Keratinocyte (primary cell): ENCODE measurements at regions not wholly inside any gene's neighbourhood (a gene's known extent, or its start where the extent isn't known, plus 50 kb on each side); places are given as distances from the start of the nearest gene placed in this dataset.

Experiments used
- DNase-seq: peaks from one replicate; pipeline ENCODE4 v3.0.0-alpha.2; 2011; ENCODE audit warnings: low read depth, missing footprints, low spot score
- FAIRE-seq: peaks from 2 replicates; lab custom pipeline; 2011; peaks lifted over from hg19 to GRCh38; lab: Jason Lieb, UNC
- H2AFZ ChIP-seq: 2 replicates; pipeline ENCODE4 v1.6.0; 2012; ENCODE audit warnings: low read length, control low read depth, inconsistent platforms; ENCODE audit not compliant: control insufficient read depth
- H3K27ac ChIP-seq: 2 replicates; pipeline ENCODE4 v1.5.1; 2011; ENCODE audit warnings: low read length; ENCODE audit not compliant: control insufficient read depth, insufficient read depth
- H3K27me3 ChIP-seq: 3 replicates; pipeline ENCODE4 v1.6.0; 2011; ENCODE audit warnings: low read length; ENCODE audit not compliant: control insufficient read depth, insufficient read depth; ENCODE audit errors: extremely low read depth
- H3K36me3 ChIP-seq, 2 experiments: 2 replicates in 1 of 2; 3 replicates in 1 of 2; pipeline ENCODE4 v1.5.1; 2011; ENCODE audit warnings: low read length in 2 of 2, mild to moderate bottlenecking in 1 of 2; ENCODE audit not compliant: control insufficient read depth in 2 of 2, insufficient read depth in 2 of 2; ENCODE audit errors: extremely low read depth in 1 of 2
- H3K4me1 ChIP-seq: 3 replicates; pipeline ENCODE4 v1.5.1; 2011; ENCODE audit warnings: low read length; ENCODE audit not compliant: control insufficient read depth, insufficient read depth; ENCODE audit errors: extremely low read depth
- H3K4me2 ChIP-seq: 3 replicates; pipeline ENCODE4 v1.6.0; 2011; ENCODE audit warnings: low read depth, low read length; ENCODE audit not compliant: control insufficient read depth, insufficient read depth; ENCODE audit errors: extremely low read depth
- H3K4me3 ChIP-seq, 3 experiments: fragments of 200-600 bp in 1 of 3; sonication (generic) in 1 of 3; 2 replicates in 2 of 3; 3 replicates in 1 of 3; pipeline ENCODE4 v1.5.1; 2011 to 2016; ENCODE audit warnings: low read length in 3 of 3, mild to moderate bottlenecking in 3 of 3, control low read depth in 2 of 3, inconsistent platforms in 1 of 3, low read depth in 1 of 3, mixed read lengths in 1 of 3, mixed run types in 1 of 3, moderate library complexity in 1 of 3; ENCODE audit not compliant: control insufficient read depth in 2 of 3, insufficient read depth in 2 of 3; ENCODE audit errors: extremely low read depth in 1 of 3
- H3K79me2 ChIP-seq: 2 replicates; pipeline ENCODE4 v1.6.0; 2012; ENCODE audit warnings: low read length; ENCODE audit not compliant: control insufficient read depth, insufficient read depth
- H3K9ac ChIP-seq: 3 replicates; pipeline ENCODE4 v1.6.0; 2011; ENCODE audit warnings: low read length; ENCODE audit not compliant: control insufficient read depth, insufficient read depth; ENCODE audit errors: extremely low read depth
- H3K9me1 ChIP-seq: 3 replicates; pipeline ENCODE4 v1.6.0; 2011; ENCODE audit warnings: low read length; ENCODE audit not compliant: control insufficient read depth, insufficient read depth; ENCODE audit errors: extremely low read depth
- H3K9me3 ChIP-seq: 2 replicates; pipeline ENCODE4 v1.5.1; 2012; ENCODE audit warnings: low read depth, low read length; ENCODE audit not compliant: control insufficient read depth
- H4K20me1 ChIP-seq: 3 replicates; pipeline ENCODE4 v1.6.0; 2011; ENCODE audit warnings: low read length; ENCODE audit not compliant: control insufficient read depth, insufficient read depth; ENCODE audit errors: extremely low read depth
- EZH2 ChIP-seq: IDR thresholded peaks from one replicate; pipeline ENCODE4 v1.6.1; 2012; ENCODE audit warnings: inconsistent platforms, mild to moderate bottlenecking, low read length, moderate library complexity
- dilution Hi-C: fragments of 300-500 bp; cut with MboI; formaldehyde crosslinking; loops from one replicate; pipeline ENCODE4 v1.7.0; 2020; ENCODE audit warnings: low sequenced_read_pairs; ENCODE audit not compliant: extremely low pct_ligation_motif_present
- TF ChIP-seq, protein P1 (sequence below), 3 experiments: IDR thresholded peaks in 1 of 3; conservative IDR thresholded peaks in 1 of 3; optimal IDR thresholded peaks in 1 of 3; 2 replicates in 2 of 3; 3 replicates in 1 of 3; pipeline versions ENCODE3 to v1.5.1; 2011; ENCODE audit warnings: low read length in 3 of 3, mild to moderate bottlenecking in 3 of 3, moderate library complexity in 2 of 3, control low read depth in 1 of 3, inconsistent platforms in 1 of 3; ENCODE audit not compliant: insufficient read depth in 2 of 3; ENCODE audit errors: extremely low read depth in 1 of 3

DNA sequence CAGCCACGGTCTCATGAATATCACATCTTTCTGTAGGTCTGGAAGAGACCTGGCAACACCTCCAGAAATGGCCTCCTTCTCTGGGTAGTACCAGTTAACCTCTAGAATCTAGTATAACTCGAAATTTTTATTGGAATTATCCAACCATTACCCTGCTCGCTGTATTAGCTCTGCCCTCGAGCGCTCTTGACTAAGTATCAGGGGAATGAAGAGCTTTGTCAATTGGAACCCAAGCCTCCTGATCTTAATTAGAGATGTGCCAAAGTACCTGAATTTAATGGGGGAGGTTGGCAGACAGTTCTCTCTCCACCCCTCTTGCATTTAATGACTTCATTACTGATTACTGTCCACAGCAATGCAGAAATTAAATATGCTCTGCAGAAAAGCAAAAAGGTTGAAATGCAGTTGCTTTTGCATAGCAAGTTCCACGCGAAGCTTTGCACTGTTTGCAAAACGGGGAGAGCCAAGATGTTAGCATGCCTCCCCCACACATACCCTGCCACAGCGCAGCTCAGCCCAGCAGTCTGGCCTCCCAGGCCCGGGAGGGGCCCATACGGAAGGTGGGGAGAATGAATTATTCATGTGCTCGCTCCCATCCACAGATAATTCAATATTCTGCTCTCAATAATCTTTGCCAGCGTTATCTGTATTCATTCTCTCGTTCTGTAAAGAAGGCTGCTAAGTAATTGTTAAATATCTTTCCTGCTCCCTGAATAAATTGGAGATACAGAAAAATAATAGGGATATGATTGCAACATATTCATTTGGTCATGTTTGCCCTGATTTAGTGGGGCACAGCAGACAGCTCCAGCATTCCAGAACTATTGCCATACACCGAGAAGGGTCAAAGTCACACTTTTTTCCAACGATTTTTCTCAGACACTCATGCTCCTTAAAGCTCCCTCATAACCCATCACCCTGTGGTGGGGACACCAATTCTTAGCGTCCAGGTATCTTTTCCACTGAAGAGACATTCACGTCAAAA lies 305.8 kb downstream of the CDH26 start:
- no peak for FAIRE-seq
- no peak for DNase-seq
- peaks cover 12% of the 10 kb centered on the region for H3K27me3 ChIP-seq
- H3K9me1 ChIP-seq: no peaks in the 10 kb centered on the region
- no peaks in the 10 kb centered on the region for H3K9me3 ChIP-seq
- dilution Hi-C loops: no loop called here
- H3K9ac ChIP-seq: no peak overlapping the region
- no peaks in the 10 kb centered on the region for H3K79me2 ChIP-seq
- H3K4me2 ChIP-seq: no peak overlapping the region
- no peak overlapping the region for H3K27ac ChIP-seq
- no peaks in the 10 kb centered on the region for H3K36me3 ChIP-seq
- TF ChIP-seq EZH2: no peak
- TF ChIP-seq, protein P1, sequence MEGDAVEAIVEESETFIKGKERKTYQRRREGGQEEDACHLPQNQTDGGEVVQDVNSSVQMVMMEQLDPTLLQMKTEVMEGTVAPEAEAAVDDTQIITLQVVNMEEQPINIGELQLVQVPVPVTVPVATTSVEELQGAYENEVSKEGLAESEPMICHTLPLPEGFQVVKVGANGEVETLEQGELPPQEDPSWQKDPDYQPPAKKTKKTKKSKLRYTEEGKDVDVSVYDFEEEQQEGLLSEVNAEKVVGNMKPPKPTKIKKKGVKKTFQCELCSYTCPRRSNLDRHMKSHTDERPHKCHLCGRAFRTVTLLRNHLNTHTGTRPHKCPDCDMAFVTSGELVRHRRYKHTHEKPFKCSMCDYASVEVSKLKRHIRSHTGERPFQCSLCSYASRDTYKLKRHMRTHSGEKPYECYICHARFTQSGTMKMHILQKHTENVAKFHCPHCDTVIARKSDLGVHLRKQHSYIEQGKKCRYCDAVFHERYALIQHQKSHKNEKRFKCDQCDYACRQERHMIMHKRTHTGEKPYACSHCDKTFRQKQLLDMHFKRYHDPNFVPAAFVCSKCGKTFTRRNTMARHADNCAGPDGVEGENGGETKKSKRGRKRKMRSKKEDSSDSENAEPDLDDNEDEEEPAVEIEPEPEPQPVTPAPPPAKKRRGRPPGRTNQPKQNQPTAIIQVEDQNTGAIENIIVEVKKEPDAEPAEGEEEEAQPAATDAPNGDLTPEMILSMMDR (optimal IDR thresholded peaks at IDR 0.05 in 1 of 3, IDR thresholded peaks at IDR 0.05 in 1 of 3, conservative IDR thresholded peaks at IDR 0.05 in 1 of 3; ENCODE audit: extremely low read depth in 1 of 3, insufficient read depth in 2 of 3, low read length in 3 of 3): no peak
- H4K20me1 ChIP-seq: no peaks in the 10 kb centered on the region
- no peaks in the 10 kb centered on the region for H3K4me1 ChIP-seq
- H3K4me3 ChIP-seq: no peak overlapping the region
- H2AFZ ChIP-seq: no peak overlapping the region

DNA sequence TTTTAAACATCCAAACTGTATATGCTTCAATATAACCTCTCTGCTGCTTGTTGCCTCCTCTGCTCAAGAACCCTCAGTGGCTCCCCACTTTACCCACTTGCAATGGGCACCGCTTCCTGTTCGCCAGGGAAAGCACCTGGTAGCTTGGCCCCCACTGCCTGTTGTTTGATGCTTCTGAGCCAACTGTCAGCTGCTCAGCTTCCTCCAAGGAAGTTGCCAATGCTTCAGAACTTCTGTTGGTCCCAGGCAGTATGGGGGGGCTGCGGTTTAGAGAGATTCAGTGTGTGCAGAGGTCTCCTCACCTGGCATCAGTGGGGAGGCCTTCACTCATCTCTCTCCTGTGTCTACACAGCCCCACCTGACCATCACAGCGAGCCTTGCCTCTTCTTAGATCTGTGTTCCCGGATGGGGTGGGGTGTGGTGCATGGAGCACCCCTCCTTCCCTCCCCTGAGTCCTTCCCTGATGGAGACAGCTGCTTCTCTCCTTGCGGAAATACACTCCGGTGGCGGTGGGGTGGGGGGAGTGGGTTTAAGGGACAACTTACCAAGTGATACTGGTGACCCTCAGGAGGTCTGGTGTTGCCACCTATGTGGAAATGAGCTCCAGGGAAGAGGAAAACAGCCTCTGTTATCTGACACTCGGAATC lies 308.1 kb downstream of the CDH26 start:
- Histone ChIP-seq H3K9me3 (no peaks in the 10 kb centered on the region), H3K4me2 (no peak overlapping the region), H3K27ac (no peak overlapping the region), H3K9ac (no peak overlapping the region), H3K9me1 (no peaks in the 10 kb centered on the region), H3K4me1 (no peaks in the 10 kb centered on the region), H3K4me3 (no peak overlapping the region), H3K79me2 (no peaks in the 10 kb centered on the region), H3K36me3 (no peaks in the 10 kb centered on the region), H4K20me1 (no peaks in the 10 kb centered on the region), H3K27me3 (peaks cover 6% of the 10 kb centered on the region), H2AFZ (no peak overlapping the region)
- FAIRE-seq: no peak
- DNase-seq: no peak
- dilution Hi-C loops: no loop called here
- no peak for TF ChIP-seq EZH2
